CD14-positive monocyte (primary cell): ENCODE measurements at regions not wholly inside any gene's neighbourhood (a gene's known extent, or its start where the extent isn't known, plus 50 kb on each side); places are given as distances from the start of the nearest gene placed in this dataset.

Source experiments
- DNase-seq, 3 donors: peaks; one replicate each; pipeline ENCODE4 v3.0.0-alpha.2; 2011 to 2022
- H2AFZ ChIP-seq: 2 replicates; pipeline ENCODE4 v1.6.0; 2012; ENCODE audit warnings: mild to moderate bottlenecking, low read depth, low read length, inconsistent platforms; ENCODE audit not compliant: insufficient read depth, poor library complexity, severe bottlenecking
- H3K27ac ChIP-seq, 2 donors: 1 replicate in 1 of 2; 2 replicates in 1 of 2; pipeline ENCODE4 v1.5.1; 2012 to 2013; ENCODE audit warnings: low read length in 2 of 2, control low read depth in 1 of 2, inconsistent platforms in 1 of 2, low read depth in 1 of 2, mild to moderate bottlenecking in 1 of 2
- H3K27me3 ChIP-seq, 2 donors: one replicate each; pipeline versions ENCODE4 v1.6.0 to v1.6.1; 2011 to 2013; ENCODE audit warnings: low read length in 2 of 2; ENCODE audit not compliant: control insufficient read depth in 2 of 2, insufficient read depth in 2 of 2
- H3K36me3 ChIP-seq, 2 donors: replicated peaks in 1 of 2; 1 replicate in 1 of 2; 2 replicates in 1 of 2; pipeline versions ENCODE4 v1.5.1 to v1.6.1; 2012 to 2013; ENCODE audit warnings: low read length in 2 of 2, control low read depth in 1 of 2, inconsistent platforms in 1 of 2, mild to moderate bottlenecking in 1 of 2; ENCODE audit not compliant: insufficient read depth in 2 of 2, control insufficient read depth in 1 of 2
- H3K4me1 ChIP-seq, 2 donors: 1 replicate in 1 of 2; 2 replicates in 1 of 2; pipeline versions ENCODE4 v1.5.1 to v1.6.1; 2012 to 2013; ENCODE audit warnings: low read length in 2 of 2, control low read depth in 1 of 2, inconsistent platforms in 1 of 2, mild to moderate bottlenecking in 1 of 2, moderate library complexity in 1 of 2; ENCODE audit not compliant: insufficient read depth in 2 of 2, control insufficient read depth in 1 of 2
- H3K4me2 ChIP-seq: replicated peaks from 2 replicates; pipeline ENCODE3; 2012; ENCODE audit warnings: low read length, moderate library complexity, mild to moderate bottlenecking; ENCODE audit not compliant: poor library complexity, severe bottlenecking; ENCODE audit errors: extremely low read depth
- H3K4me3 ChIP-seq, 3 experiments: fragments of 200-600 bp in 1 of 3; sonication (generic) in 1 of 3; replicated peaks in 1 of 3; 1 replicate in 2 of 3; 2 replicates in 1 of 3; pipeline ENCODE4 v1.5.1; 2011 to 2013; ENCODE audit warnings: low read length in 3 of 3, mild to moderate bottlenecking in 3 of 3, control low read depth in 2 of 3, low read depth in 2 of 3, inconsistent platforms in 1 of 3, moderate library complexity in 1 of 3
- H3K79me2 ChIP-seq: 2 replicates; pipeline ENCODE4 v1.6.0; 2012; ENCODE audit warnings: mild to moderate bottlenecking, control low read depth, inconsistent platforms, low read length, moderate library complexity; ENCODE audit not compliant: insufficient read depth
- H3K9ac ChIP-seq: 2 replicates; pipeline ENCODE4 v1.6.0; 2017; ENCODE audit warnings: low read length, mild to moderate bottlenecking; ENCODE audit not compliant: insufficient read depth, poor library complexity, severe bottlenecking
- H3K9me3 ChIP-seq, 2 donors: replicated peaks in 1 of 2; 1 replicate in 1 of 2; 2 replicates in 1 of 2; pipeline versions ENCODE4 v1.5.1 to v1.6.1; 2012 to 2013; ENCODE audit warnings: low read length in 2 of 2, control low read depth in 1 of 2; ENCODE audit not compliant: control insufficient read depth in 1 of 2, insufficient read depth in 1 of 2
- H4K20me1 ChIP-seq: 2 replicates; pipeline ENCODE4 v1.6.0; 2012; ENCODE audit warnings: mild to moderate bottlenecking, low read length, control low read depth, moderate library complexity; ENCODE audit not compliant: insufficient read depth
- H3K27ac Mint-ChIP-seq, 7 donors: one replicate each; pipeline ENCODE4 v1.8.0; 2020; ENCODE audit warnings: mild to moderate bottlenecking in 7 of 7, mixed read lengths in 7 of 7, moderate library complexity in 6 of 7, inconsistent platforms in 2 of 7
- H3K27me3 Mint-ChIP-seq, 3 donors: one replicate each; pipeline ENCODE4 v1.8.0; 2021 to 2022; ENCODE audit warnings: low read depth in 3 of 3, mild to moderate bottlenecking in 3 of 3, mixed read lengths in 3 of 3, moderate library complexity in 3 of 3, inconsistent platforms in 1 of 3
- H3K36me3 Mint-ChIP-seq, 2 donors: one replicate each; pipeline ENCODE4 v1.8.0; 2020; ENCODE audit warnings: mixed read lengths in 2 of 2, inconsistent platforms in 1 of 2, mild to moderate bottlenecking in 1 of 2
- H3K4me1 Mint-ChIP-seq: one replicate; pipeline ENCODE4 v1.8.0; 2020; ENCODE audit warnings: mild to moderate bottlenecking, mixed read lengths
- H3K4me3 Mint-ChIP-seq, 2 donors: one replicate each; pipeline ENCODE4 v1.8.0; 2020; ENCODE audit warnings: mild to moderate bottlenecking in 2 of 2, mixed read lengths in 2 of 2, moderate library complexity in 1 of 2
- H3K9me3 Mint-ChIP-seq, 7 donors: one replicate each; pipeline ENCODE4 v1.8.0; 2020 to 2022; ENCODE audit warnings: mixed read lengths in 7 of 7, mild to moderate bottlenecking in 6 of 7, moderate library complexity in 6 of 7, inconsistent platforms in 2 of 7
- WGBS: methylation state at CpG from one replicate; pipeline ENCODE4 v1.1.5; 2013; ENCODE audit warnings: missing lambda C conversion rate; ENCODE audit not compliant: insufficient coverage; 5-methylcytosine and 5-hydroxymethylcytosine counted together
- intact Hi-C, 2 donors: fragments of 100-400 bp; cut with micrococcal nuclease; formaldehyde crosslinking; loops; one replicate each; pipeline versions ENCODE4 v1.15.0 to v1.15.1; 2023
- TF ChIP-seq, protein P1 (sequence below): fragments of 200-600 bp; IDR thresholded peaks from one replicate; pipeline ENCODE4 v1.8.0; 2022; ENCODE audit warnings: antibody characterized with exemption, mild to moderate bottlenecking

DNA sequence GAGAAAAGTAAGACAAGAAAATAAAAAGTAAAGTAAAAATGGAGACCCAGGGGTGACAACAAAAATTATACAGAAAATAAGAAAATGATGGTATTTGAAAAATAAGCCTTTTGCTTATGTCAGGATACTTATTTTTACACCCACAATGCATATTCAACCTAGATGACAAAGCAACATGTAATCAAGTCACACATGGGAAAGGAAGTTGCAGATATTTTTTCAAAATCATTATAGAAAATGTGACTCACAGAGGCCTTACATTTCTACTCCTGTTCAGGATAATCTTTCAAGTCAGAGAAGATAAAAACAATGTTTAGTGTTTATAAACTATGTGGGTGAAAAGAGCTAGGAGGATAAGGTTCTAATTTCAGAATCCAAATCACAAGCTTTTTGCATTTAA is 275.3 kb upstream of the UBE2E3 start:
- Mint-ChIP-seq H3K4me1 (no peaks in the 10 kb centered on the region), H3K36me3 (no peaks in the 10 kb centered on the region), H3K27ac (no peak overlapping the region), H3K4me3 (no peak overlapping the region), H3K27me3 (peaks cover 0 to 2% (median 1%) of the 10 kb centered on the region in 3 donors), H3K9me3 (peaks cover 0 to 2% (median 0%) of the 10 kb centered on the region in 7 donors)
- Histone ChIP-seq H3K9me3 (no peaks in the 10 kb centered on the region), H3K27ac (no peak overlapping the region), H3K9ac (no peak overlapping the region), H3K79me2 (no peaks in the 10 kb centered on the region), H2AFZ (no peak overlapping the region), H4K20me1 (no peaks in the 10 kb centered on the region), H3K4me3 (no peak overlapping the region), H3K27me3 (no peaks in the 10 kb centered on the region), H3K4me2 (no peak overlapping the region), H3K4me1 (peaks cover 0 to 7% of the 10 kb centered on the region in 2 donors), H3K36me3 (no peaks in the 10 kb centered on the region)
- TF ChIP-seq, protein P1, sequence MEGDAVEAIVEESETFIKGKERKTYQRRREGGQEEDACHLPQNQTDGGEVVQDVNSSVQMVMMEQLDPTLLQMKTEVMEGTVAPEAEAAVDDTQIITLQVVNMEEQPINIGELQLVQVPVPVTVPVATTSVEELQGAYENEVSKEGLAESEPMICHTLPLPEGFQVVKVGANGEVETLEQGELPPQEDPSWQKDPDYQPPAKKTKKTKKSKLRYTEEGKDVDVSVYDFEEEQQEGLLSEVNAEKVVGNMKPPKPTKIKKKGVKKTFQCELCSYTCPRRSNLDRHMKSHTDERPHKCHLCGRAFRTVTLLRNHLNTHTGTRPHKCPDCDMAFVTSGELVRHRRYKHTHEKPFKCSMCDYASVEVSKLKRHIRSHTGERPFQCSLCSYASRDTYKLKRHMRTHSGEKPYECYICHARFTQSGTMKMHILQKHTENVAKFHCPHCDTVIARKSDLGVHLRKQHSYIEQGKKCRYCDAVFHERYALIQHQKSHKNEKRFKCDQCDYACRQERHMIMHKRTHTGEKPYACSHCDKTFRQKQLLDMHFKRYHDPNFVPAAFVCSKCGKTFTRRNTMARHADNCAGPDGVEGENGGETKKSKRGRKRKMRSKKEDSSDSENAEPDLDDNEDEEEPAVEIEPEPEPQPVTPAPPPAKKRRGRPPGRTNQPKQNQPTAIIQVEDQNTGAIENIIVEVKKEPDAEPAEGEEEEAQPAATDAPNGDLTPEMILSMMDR, result no peak
- DNase-seq, result no peak
- intact Hi-C loops, result no loop called here

DNA sequence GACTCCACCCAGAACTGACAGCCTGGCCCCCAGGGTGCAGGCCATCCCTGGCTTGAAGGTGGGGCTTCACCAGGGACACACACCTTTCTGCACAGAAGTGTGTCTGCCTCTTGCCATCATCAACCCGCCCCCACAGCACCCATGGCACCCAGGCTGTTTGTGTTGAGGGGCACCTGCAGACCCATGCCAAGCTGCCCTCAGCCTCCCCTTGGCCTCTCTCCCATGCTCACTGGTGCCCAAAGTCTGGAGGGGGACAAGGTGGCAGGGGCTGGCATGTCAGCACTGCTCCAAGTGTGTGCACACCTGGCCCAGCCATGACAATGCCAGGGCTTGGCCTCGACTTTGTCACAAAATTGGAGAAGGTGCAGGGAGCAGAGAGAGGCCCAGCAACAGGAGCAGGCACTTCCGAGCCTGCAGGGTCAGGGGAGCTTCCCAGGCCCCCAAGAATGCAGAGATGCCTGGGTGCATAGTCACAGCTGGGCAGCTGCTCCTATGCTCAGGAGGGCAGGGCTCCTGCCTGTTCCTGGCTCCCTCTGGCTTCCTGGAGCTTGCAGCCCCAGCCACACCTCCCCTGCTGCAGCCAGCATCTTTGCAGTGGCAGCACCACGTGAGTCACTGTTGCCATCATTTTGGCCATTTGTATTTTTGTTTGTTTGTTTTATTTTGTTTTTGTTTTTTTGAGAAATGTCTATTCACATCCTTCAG is 280.6 kb upstream of the UBE2E3 start:
- no peak overlapping the region for H3K4me3 ChIP-seq
- no peak overlapping the region for H2AFZ ChIP-seq
- H3K4me3 Mint-ChIP-seq, result no peak overlapping the region
- H3K4me1 ChIP-seq, result no peaks in the 10 kb centered on the region
- WGBS, result 93% methylated on average over 3 of the region's 4 CpGs
- no peak for DNase-seq
- no peak overlapping the region for H3K9ac ChIP-seq
- H3K27ac Mint-ChIP-seq, result no peak overlapping the region
- no peaks in the 10 kb centered on the region for H3K36me3 ChIP-seq
- H4K20me1 ChIP-seq, result no peaks in the 10 kb centered on the region
- H3K79me2 ChIP-seq, result no peaks in the 10 kb centered on the region
- TF ChIP-seq, protein P1, result no peak
- no peaks in the 10 kb centered on the region for H3K4me1 Mint-ChIP-seq
- peaks cover 0 to 2% (median 0%) of the 10 kb centered on the region in 7 donors for H3K9me3 Mint-ChIP-seq
- peaks cover 0 to 2% (median 0%) of the 10 kb centered on the region in 3 donors for H3K27me3 Mint-ChIP-seq
- H3K27me3 ChIP-seq, result no peaks in the 10 kb centered on the region
- no peak overlapping the region for H3K27ac ChIP-seq
- H3K4me2 ChIP-seq, result no peak overlapping the region
- H3K36me3 Mint-ChIP-seq, result no peaks in the 10 kb centered on the region
- H3K9me3 ChIP-seq, result no peaks in the 10 kb centered on the region
- intact Hi-C loops, result no loop called here
